Left lung (tissue), 4 donors: ENCODE measurements at regions not wholly inside any gene's neighbourhood (a gene's known extent, or its start where the extent isn't known, plus 50 kb on each side); places are given as distances from the start of the nearest gene placed in this dataset.

ENCODE experiments used
- ATAC-seq: fragments of 200-7000 bp; cut with Tn5 transposase; one replicate; pipeline ENCODE4 v1.9.1; 2020; ENCODE audit warnings: moderate library complexity
- DNase-seq, 4 donors: peaks; one replicate each; pipeline ENCODE4 v3.0.0-alpha.2; 2013 to 2020
- H3K27ac ChIP-seq, 2 donors: fragments of 200-600 bp; sonication (generic) in 1 of 2; one replicate each; pipeline versions ENCODE4 v1.5.0 to v1.8.0; 2020 to 2021
- H3K27me3 ChIP-seq, 2 donors: fragments of 200-600 bp; sonication (generic) in 1 of 2; one replicate each; pipeline versions ENCODE4 v1.5.0 to v1.8.0; 2020 to 2021
- H3K36me3 ChIP-seq, 2 donors: fragments of 200-600 bp; sonication (generic) in 1 of 2; one replicate each; pipeline versions ENCODE4 v1.5.0 to v1.8.0; 2020 to 2021
- H3K4me1 ChIP-seq, 2 donors: fragments of 200-600 bp; one replicate each; pipeline ENCODE4 v1.8.0; 2021
- H3K4me3 ChIP-seq, 2 donors: fragments of 200-600 bp; sonication (generic) in 1 of 2; one replicate each; pipeline versions ENCODE4 v1.5.0 to v1.8.0; 2020 to 2021; ENCODE audit warnings: mild to moderate bottlenecking in 1 of 2
- H3K9me3 ChIP-seq, 2 donors: fragments of 200-600 bp; sonication (generic) in 1 of 2; one replicate each; pipeline versions ENCODE4 v1.5.0 to v1.8.0; 2020 to 2021
- intact Hi-C, 2 donors: fragments of 100-400 bp; cut with DNase I; formaldehyde crosslinking; loops; one replicate each; pipeline versions ENCODE4 v1.11.2 to v1.14.2; 2022
- TF ChIP-seq, protein P1 (sequence below), 2 donors: fragments of 200-600 bp; sonication (generic) in 1 of 2; IDR thresholded peaks; one replicate each; pipeline versions ENCODE4 v1.5.0 to v1.8.0; 2021; ENCODE audit warnings: antibody characterized with exemption in 2 of 2
- donor health status: DM: no; HTN: yes; CAD: no.
- donor health status: DM: no; HTN: no; CAD: no.

- intact Hi-C loops, result no loop called here
- no peak for DNase-seq
- no peak overlapping the region for H3K27ac ChIP-seq
- H3K4me1 ChIP-seq, result no peaks in the 10 kb centered on the region
- no peak for ATAC-seq
- H3K36me3 ChIP-seq, result no peaks in the 10 kb centered on the region
- peaks cover 0 to 4% of the 10 kb centered on the region in 2 donors for H3K9me3 ChIP-seq
- H3K27me3 ChIP-seq, result peaks cover 0 to 40% of the 10 kb centered on the region in 2 donors
- H3K4me3 ChIP-seq, result no peak overlapping the region
- TF ChIP-seq, protein P1, sequence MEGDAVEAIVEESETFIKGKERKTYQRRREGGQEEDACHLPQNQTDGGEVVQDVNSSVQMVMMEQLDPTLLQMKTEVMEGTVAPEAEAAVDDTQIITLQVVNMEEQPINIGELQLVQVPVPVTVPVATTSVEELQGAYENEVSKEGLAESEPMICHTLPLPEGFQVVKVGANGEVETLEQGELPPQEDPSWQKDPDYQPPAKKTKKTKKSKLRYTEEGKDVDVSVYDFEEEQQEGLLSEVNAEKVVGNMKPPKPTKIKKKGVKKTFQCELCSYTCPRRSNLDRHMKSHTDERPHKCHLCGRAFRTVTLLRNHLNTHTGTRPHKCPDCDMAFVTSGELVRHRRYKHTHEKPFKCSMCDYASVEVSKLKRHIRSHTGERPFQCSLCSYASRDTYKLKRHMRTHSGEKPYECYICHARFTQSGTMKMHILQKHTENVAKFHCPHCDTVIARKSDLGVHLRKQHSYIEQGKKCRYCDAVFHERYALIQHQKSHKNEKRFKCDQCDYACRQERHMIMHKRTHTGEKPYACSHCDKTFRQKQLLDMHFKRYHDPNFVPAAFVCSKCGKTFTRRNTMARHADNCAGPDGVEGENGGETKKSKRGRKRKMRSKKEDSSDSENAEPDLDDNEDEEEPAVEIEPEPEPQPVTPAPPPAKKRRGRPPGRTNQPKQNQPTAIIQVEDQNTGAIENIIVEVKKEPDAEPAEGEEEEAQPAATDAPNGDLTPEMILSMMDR (IDR thresholded peaks at IDR 0.05), result no peak
Measured at GRCh38 chr12:125201090-125201489, 135.9 kb downstream of the AACS start.

- TF ChIP-seq, protein P1 (IDR thresholded peaks at IDR 0.05), result no peak
- DNase-seq (no peak), ATAC-seq (no peak)
- Histone ChIP-seq H3K4me1 (no peaks in the 10 kb centered on the region), H3K9me3 (peaks cover 0 to 4% of the 10 kb centered on the region in 2 donors), H3K4me3 (no peak overlapping the region), H3K27me3 (peaks cover 0 to 46% of the 10 kb centered on the region in 2 donors), H3K36me3 (no peaks in the 10 kb centered on the region), H3K27ac (no peak overlapping the region)
- intact Hi-C loops, result no loop called here
Measured at GRCh38 chr12:125201940-125202339, 136.7 kb downstream of the AACS start.

DNA sequence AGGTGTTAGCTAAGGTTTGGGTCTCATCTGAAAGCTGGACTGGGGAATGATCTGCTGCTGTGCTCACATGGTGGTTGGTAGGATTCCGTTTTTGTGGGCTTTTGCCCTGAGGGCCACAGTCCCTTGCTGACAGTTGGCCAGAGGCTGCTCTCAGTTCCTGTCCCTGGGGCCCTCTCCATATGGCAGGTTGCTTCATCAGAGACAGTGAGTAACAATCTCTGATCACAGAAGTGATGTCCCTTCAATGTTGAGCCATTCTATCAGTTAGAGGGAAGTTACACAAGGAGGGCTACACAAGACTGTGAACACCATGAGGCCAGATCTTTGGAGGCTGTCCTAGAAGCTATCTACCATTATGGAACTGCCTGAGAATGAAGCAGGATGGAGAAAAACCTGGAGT lies 137.2 kb downstream of the AACS start:
- Histone ChIP-seq H3K27ac (no peak overlapping the region), H3K9me3 (peaks cover 0 to 4% of the 10 kb centered on the region in 2 donors), H3K27me3 (peaks cover 0 to 50% of the 10 kb centered on the region in 2 donors), H3K36me3 (no peaks in the 10 kb centered on the region), H3K4me1 (no peaks in the 10 kb centered on the region), H3K4me3 (no peak overlapping the region)
- TF ChIP-seq, protein P1 (IDR thresholded peaks at IDR 0.05), result no peak
- no peak for ATAC-seq
- DNase-seq, result no peak
- intact Hi-C loops, result no loop called here

- DNase-seq (no peak), ATAC-seq (peak; percentile 29)
- TF ChIP-seq, protein P1 (IDR thresholded peaks at IDR 0.05), result peak in 1 of 2 donors; percentile 22
- Histone ChIP-seq H3K27me3 (peaks cover 0 to 46% of the 10 kb centered on the region in 2 donors), H3K4me3 (no peak overlapping the region), H3K4me1 (no peaks in the 10 kb centered on the region), H3K36me3 (no peaks in the 10 kb centered on the region), H3K9me3 (peaks cover 0 to 4% of the 10 kb centered on the region in 2 donors), H3K27ac (no peak overlapping the region)
- intact Hi-C loops, result no loop called here
Measured at GRCh38 chr12:125203145-125203765, 138.0 kb downstream of the AACS start.

DNA sequence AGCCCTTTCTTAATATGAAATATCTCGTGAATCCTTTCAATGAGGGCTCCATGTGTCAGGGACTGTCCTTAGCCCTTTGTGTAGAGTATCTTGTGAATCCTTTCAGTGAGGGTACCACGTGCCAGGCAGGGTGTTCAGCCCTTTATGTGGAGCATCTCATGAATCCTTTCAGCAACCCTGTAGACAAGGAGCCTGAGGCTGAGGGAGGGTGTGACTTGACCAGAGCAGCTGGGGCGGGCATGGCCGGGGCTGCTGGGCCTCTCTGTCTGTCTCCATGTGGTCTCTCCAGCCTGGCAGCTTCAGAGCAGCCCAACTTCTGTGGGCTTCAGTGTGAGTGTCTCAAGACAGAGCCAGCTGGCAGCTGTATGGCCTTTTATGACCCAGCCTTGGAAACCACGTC lies 140.2 kb downstream of the AACS start:
- intact Hi-C loops, result no loop called here
- no peak for ATAC-seq
- no peak overlapping the region for H3K27ac ChIP-seq
- peaks cover 0 to 4% of the 10 kb centered on the region in 2 donors for H3K9me3 ChIP-seq
- H3K36me3 ChIP-seq, result no peaks in the 10 kb centered on the region
- no peak for DNase-seq
- TF ChIP-seq, protein P1 (IDR thresholded peaks at IDR 0.05), result no peak
- H3K4me3 ChIP-seq, result no peak overlapping the region
- H3K27me3 ChIP-seq, result peaks cover 0 to 48% of the 10 kb centered on the region in 2 donors
- no peaks in the 10 kb centered on the region for H3K4me1 ChIP-seq
